Spleen (tissue), 7 donors: ENCODE measurements at regions not wholly inside any gene's neighbourhood (a gene's known extent, or its start where the extent isn't known, plus 50 kb on each side); places are given as distances from the start of the nearest gene placed in this dataset.

Experiments used
- CTCF ChIP-seq, 11 experiments: fragments of 200-600 bp in 7 of 11; fragments of 450-650 bp in 4 of 11; sonication (generic) in 4 of 11; IDR thresholded peaks in 8 of 11; conservative IDR thresholded peaks in 3 of 11; 1 replicate in 7 of 11; 2 replicates in 4 of 11; pipeline versions ENCODE4 v1.4.0 to v1.8.0; 2016 to 2021; ENCODE audit warnings: antibody characterized with exemption in 11 of 11, inconsistent platforms in 4 of 11, mild to moderate bottlenecking in 1 of 11
- POLR2A ChIP-seq, 3 donors: fragments of 450-650 bp; IDR thresholded peaks; one replicate each; pipeline ENCODE4 v1.5.1; 2017; ENCODE audit warnings: antibody characterized with exemption in 3 of 3, mild to moderate bottlenecking in 1 of 3
- donor health status: DM: no; HTN: no; CAD: no; lungs with moderate emphysema.
- donor health status: DM: no; HTN: no; CAD: no.
- donor health status: DM: no; HTN: no; CAD: no.

GRCh38 chr2:118250463-118250862, 162.2 kb downstream of the INSIG2 start:
- TF ChIP-seq CTCF (IDR thresholded peaks at IDR 0.05 in 8 of 11, conservative IDR thresholded peaks at IDR 0.05 in 3 of 11): no peak
- no peak for TF ChIP-seq POLR2A (IDR thresholded peaks at IDR 0.05)
